Neural progenitor cell (in vitro differentiated cells): ENCODE measurements at regions not wholly inside any gene's neighbourhood (a gene's known extent, or its start where the extent isn't known, plus 50 kb on each side); places are given as distances from the start of the nearest gene placed in this dataset. TPM values are rescaled to one million over a fixed set of nuclear protein-coding genes. Genes with fewer than 3 reads are reported as not detected.

ENCODE experiments used
- small RNA-seq: library from RNA; depleted of rRNA; stranded (forward); fragments of <200 nt; gene quantifications from one replicate; pipeline ENCODE3, GENCODE V24; 2015

Small RNA genes lying in the stretch of these regions (small RNA-seq; reads per million reads assigned to genes)
- gene RNU7-13P = not detected
